CD4-positive, alpha-beta T cell (primary cell): ENCODE measurements at regions not wholly inside any gene's neighbourhood (a gene's known extent, or its start where the extent isn't known, plus 50 kb on each side); places are given as distances from the start of the nearest gene placed in this dataset.

ENCODE experiments used
- ATAC-seq: fragments of 200-7000 bp; cut with Tn5 transposase; one replicate; pipeline ENCODE4 v1.10.0; 2022; ENCODE audit warnings: mild to moderate bottlenecking; ENCODE audit not compliant: poor library complexity
- CTCF ChIA-PET: fragments of 350-600 bp; sonication (Branson Sonifier 250); formaldehyde crosslinking; loops from one replicate; lab custom pipeline; 2021; ENCODE audit warnings: antibody characterized with exemption, inconsistent platforms; lab: Charles Lee
- POLR2A ChIA-PET: fragments of 350-600 bp; sonication (Branson Sonifier 250); formaldehyde crosslinking; loops from one replicate; lab custom pipeline; 2021; ENCODE audit warnings: antibody characterized with exemption, inconsistent platforms; lab: Charles Lee
- DNase-seq, 14 experiments: peaks; one replicate each; pipeline ENCODE4 v3.0.0-alpha.2; 2013 to 2020; ENCODE audit warnings: mixed read lengths in 2 of 14
- H3K27ac ChIP-seq, 2 donors: one replicate each; pipeline versions ENCODE4 v1.5.1 to v1.7.0; 2013; ENCODE audit warnings: low read length in 2 of 2, low read depth in 1 of 2, mild to moderate bottlenecking in 1 of 2
- H3K27me3 ChIP-seq, 2 experiments: 1 replicate in 1 of 2; 2 replicates in 1 of 2; pipeline versions ENCODE4 v1.6.1 to v1.7.0; 2013; ENCODE audit warnings: low read length in 2 of 2, control low read depth in 1 of 2, mild to moderate bottlenecking in 1 of 2, moderate library complexity in 1 of 2; ENCODE audit not compliant: insufficient read depth in 2 of 2, control insufficient read depth in 1 of 2
- H3K36me3 ChIP-seq: one replicate; pipeline ENCODE4 v1.6.1; 2013; ENCODE audit warnings: low read length, control low read depth; ENCODE audit not compliant: insufficient read depth
- H3K4me1 ChIP-seq: one replicate; pipeline ENCODE4 v1.6.1; 2013; ENCODE audit warnings: low read length, control low read depth; ENCODE audit not compliant: insufficient read depth
- H3K4me3 ChIP-seq: one replicate; pipeline ENCODE4 v1.5.1; 2013; ENCODE audit warnings: mild to moderate bottlenecking, low read length, moderate library complexity
- H3K9me3 ChIP-seq, 2 experiments: 1 replicate in 1 of 2; 2 replicates in 1 of 2; pipeline versions ENCODE4 v1.6.1 to v1.7.0; 2013; ENCODE audit warnings: low read length in 2 of 2, mild to moderate bottlenecking in 2 of 2, control low read depth in 1 of 2, moderate library complexity in 1 of 2; ENCODE audit not compliant: control insufficient read depth in 1 of 2, insufficient read depth in 1 of 2
- H3K27ac Mint-ChIP-seq: one replicate; pipeline ENCODE4 v1.8.0; 2020; ENCODE audit warnings: mixed read lengths
- H3K27me3 Mint-ChIP-seq: one replicate; pipeline ENCODE4 v1.8.0; 2021; ENCODE audit warnings: mixed read lengths
- H3K36me3 Mint-ChIP-seq: one replicate; pipeline ENCODE4 v1.8.0; 2021; ENCODE audit warnings: low read depth, mixed read lengths
- H3K4me1 Mint-ChIP-seq: one replicate; pipeline ENCODE4 v1.8.0; 2021; ENCODE audit warnings: low read depth, mixed read lengths
- H3K4me3 Mint-ChIP-seq: one replicate; pipeline ENCODE4 v1.8.0; 2020; ENCODE audit warnings: mild to moderate bottlenecking, mixed read lengths
- H3K9me3 Mint-ChIP-seq: one replicate; pipeline ENCODE4 v1.8.0; 2020; ENCODE audit warnings: mixed read lengths
- CTCF ChIP-seq: fragments of 200-600 bp; IDR thresholded peaks from one replicate; pipeline ENCODE4 v1.8.0; 2022; ENCODE audit warnings: antibody characterized with exemption, mild to moderate bottlenecking
- intact Hi-C, 2 experiments: fragments of 100-400 bp; cut with DNase I in 1 of 2; cut with micrococcal nuclease in 1 of 2; formaldehyde crosslinking; loops; one replicate each; pipeline versions ENCODE4 v1.15.1 to v1.9.0; 2023 to 2025; cut with DNase I, micrococcal nuclease

- no peaks in the 10 kb centered on the region for H3K27me3 ChIP-seq
- H3K4me3 Mint-ChIP-seq, result no peak overlapping the region
- intact Hi-C loops, result no loop called here
- no peaks in the 10 kb centered on the region for H3K4me1 ChIP-seq
- no peaks in the 10 kb centered on the region for H3K4me1 Mint-ChIP-seq
- no peak overlapping the region for H3K4me3 ChIP-seq
- CTCF ChIA-PET, result no interaction called here
- H3K27me3 Mint-ChIP-seq, result no peaks in the 10 kb centered on the region
- TF ChIP-seq CTCF, result no peak
- no peaks in the 10 kb centered on the region for H3K36me3 ChIP-seq
- no peak for DNase-seq
- no peak overlapping the region for H3K27ac Mint-ChIP-seq
- no peaks in the 10 kb centered on the region for H3K36me3 Mint-ChIP-seq
- POLR2A ChIA-PET, result no interaction called here
- peaks cover 11% of the 10 kb centered on the region for H3K9me3 Mint-ChIP-seq
- H3K9me3 ChIP-seq, result peaks cover 0 to 4% of the 10 kb centered on the region in 2 experiments
- no peak for ATAC-seq
- H3K27ac ChIP-seq, result no peak overlapping the region
Measured at GRCh38 chr5:105663671-105664070, 2007.1 kb downstream of the EFNA5 start.

- no peaks in the 10 kb centered on the region for H3K27me3 ChIP-seq
- no peak overlapping the region for H3K27ac Mint-ChIP-seq
- no peak overlapping the region for H3K4me3 ChIP-seq
- no peak for ATAC-seq
- DNase-seq, result no peak
- POLR2A ChIA-PET, result no interaction called here
- CTCF ChIA-PET, result no interaction called here
- H3K9me3 ChIP-seq, result peaks cover 0 to 4% of the 10 kb centered on the region in 2 experiments
- H3K27me3 Mint-ChIP-seq, result no peaks in the 10 kb centered on the region
- H3K4me3 Mint-ChIP-seq, result no peak overlapping the region
- no peaks in the 10 kb centered on the region for H3K36me3 Mint-ChIP-seq
- H3K27ac ChIP-seq, result no peak overlapping the region
- no peaks in the 10 kb centered on the region for H3K4me1 Mint-ChIP-seq
- intact Hi-C loops, result no loop called here
- H3K4me1 ChIP-seq, result no peaks in the 10 kb centered on the region
- no peak for TF ChIP-seq CTCF
- H3K9me3 Mint-ChIP-seq, result peaks cover 7% of the 10 kb centered on the region
- no peaks in the 10 kb centered on the region for H3K36me3 ChIP-seq
Measured at GRCh38 chr5:105659396-105659795, 2011.3 kb downstream of the EFNA5 start.

GRCh38 chr5:105640328-105640727, 2030.4 kb downstream of the EFNA5 start:
- Mint-ChIP-seq H3K27ac (no peak overlapping the region), H3K27me3 (no peaks in the 10 kb centered on the region), H3K9me3 (peaks cover 5% of the 10 kb centered on the region), H3K4me1 (no peaks in the 10 kb centered on the region), H3K4me3 (no peak overlapping the region), H3K36me3 (no peaks in the 10 kb centered on the region)
- Histone ChIP-seq H3K27ac (no peak overlapping the region), H3K9me3 (peaks cover 0 to 19% of the 10 kb centered on the region in 2 experiments), H3K27me3 (no peaks in the 10 kb centered on the region), H3K36me3 (no peaks in the 10 kb centered on the region), H3K4me3 (no peak overlapping the region), H3K4me1 (no peaks in the 10 kb centered on the region)
- DNase-seq (no peak), ATAC-seq (no peak)
- ChIA-PET CTCF (no interaction called here), POLR2A (no interaction called here)
- TF ChIP-seq CTCF, result no peak
- intact Hi-C loops, result no loop called here
